Right lobe of liver (tissue), 6 donors: ENCODE measurements at regions not wholly inside any gene's neighbourhood (a gene's known extent, or its start where the extent isn't known, plus 50 kb on each side); places are given as distances from the start of the nearest gene placed in this dataset.

ENCODE experiments used
- ATAC-seq, 4 donors: fragments of 200-7000 bp; cut with Tn5 transposase; one replicate each; pipeline ENCODE4 v1.9.1; 2020; ENCODE audit warnings: mild to moderate bottlenecking in 4 of 4, moderate library complexity in 4 of 4
- DNase-seq, 3 donors: peaks; one replicate each; pipeline ENCODE4 v3.0.0-alpha.2; 2020
- H3K27ac ChIP-seq, 3 donors: fragments of 200-600 bp; one replicate each; pipeline ENCODE4 v1.8.0; 2022
- H3K27me3 ChIP-seq, 2 donors: fragments of 200-600 bp; one replicate each; pipeline ENCODE4 v1.8.0; 2022
- H3K36me3 ChIP-seq, 4 donors: fragments of 200-600 bp; sonication (generic) in 1 of 4; one replicate each; pipeline versions ENCODE4 v1.5.1 to v1.8.0; 2017 to 2022; ENCODE audit warnings: control low read depth in 1 of 4
- H3K4me1 ChIP-seq, 4 donors: fragments of 200-600 bp; sonication (generic) in 1 of 4; one replicate each; pipeline versions ENCODE4 v1.5.1 to v1.8.0; 2017 to 2022; ENCODE audit warnings: control low read depth in 1 of 4
- H3K4me3 ChIP-seq, 3 donors: fragments of 200-600 bp; one replicate each; pipeline ENCODE4 v1.8.0; 2022
- H3K9me3 ChIP-seq, 4 donors: fragments of 200-600 bp; sonication (generic) in 1 of 4; one replicate each; pipeline versions ENCODE4 v1.5.1 to v1.8.0; 2017 to 2022; ENCODE audit warnings: control low read depth in 1 of 4
- POLR2A ChIP-seq: fragments of 450-650 bp; IDR thresholded peaks from one replicate; pipeline ENCODE4 v1.6.1; 2017; ENCODE audit warnings: antibody characterized with exemption, mild to moderate bottlenecking
- WGBS: methylation state at CpG from one replicate; pipeline ENCODE4 v1.1.6; 2018; ENCODE audit warnings: low coverage, low lambda C conversion rate; ENCODE audit not compliant: insufficient coverage; ENCODE audit errors: missing lambda C conversion rate; 5-methylcytosine and 5-hydroxymethylcytosine counted together
- intact Hi-C, 2 donors: fragments of 100-400 bp; cut with DNase I; formaldehyde crosslinking; loops; one replicate each; pipeline versions ENCODE4 v1.11.2 to v1.14.1; 2022
- TF ChIP-seq, protein P1 (sequence below), 4 donors: fragments of 200-600 bp in 3 of 4; fragments of 450-650 bp in 1 of 4; IDR thresholded peaks; one replicate each; pipeline versions ENCODE4 v1.5.1 to v1.8.0; 2016 to 2022; ENCODE audit warnings: antibody characterized with exemption in 4 of 4, mild to moderate bottlenecking in 2 of 4
- donor health status: DM: no; HTN: yes; CAD: no.
- donor health status: DM: no; HTN: no; CAD: no.
- donor health status: DM: no; HTN: no; CAD: no.
- donor health status: DM: no; HTN: yes; CAD: no.
- donor health status: DM: no; HTN: yes; CAD: no.

- intact Hi-C loops = no loop called here
- Histone ChIP-seq H3K4me3 (no peak overlapping the region), H3K36me3 (no peaks in the 10 kb centered on the region), H3K27ac (no peak overlapping the region), H3K9me3 (no peaks in the 10 kb centered on the region), H3K4me1 (no peaks in the 10 kb centered on the region), H3K27me3 (no peaks in the 10 kb centered on the region)
- DNase-seq (no peak), ATAC-seq (no peak)
- no peak for TF ChIP-seq POLR2A
- TF ChIP-seq, protein P1, sequence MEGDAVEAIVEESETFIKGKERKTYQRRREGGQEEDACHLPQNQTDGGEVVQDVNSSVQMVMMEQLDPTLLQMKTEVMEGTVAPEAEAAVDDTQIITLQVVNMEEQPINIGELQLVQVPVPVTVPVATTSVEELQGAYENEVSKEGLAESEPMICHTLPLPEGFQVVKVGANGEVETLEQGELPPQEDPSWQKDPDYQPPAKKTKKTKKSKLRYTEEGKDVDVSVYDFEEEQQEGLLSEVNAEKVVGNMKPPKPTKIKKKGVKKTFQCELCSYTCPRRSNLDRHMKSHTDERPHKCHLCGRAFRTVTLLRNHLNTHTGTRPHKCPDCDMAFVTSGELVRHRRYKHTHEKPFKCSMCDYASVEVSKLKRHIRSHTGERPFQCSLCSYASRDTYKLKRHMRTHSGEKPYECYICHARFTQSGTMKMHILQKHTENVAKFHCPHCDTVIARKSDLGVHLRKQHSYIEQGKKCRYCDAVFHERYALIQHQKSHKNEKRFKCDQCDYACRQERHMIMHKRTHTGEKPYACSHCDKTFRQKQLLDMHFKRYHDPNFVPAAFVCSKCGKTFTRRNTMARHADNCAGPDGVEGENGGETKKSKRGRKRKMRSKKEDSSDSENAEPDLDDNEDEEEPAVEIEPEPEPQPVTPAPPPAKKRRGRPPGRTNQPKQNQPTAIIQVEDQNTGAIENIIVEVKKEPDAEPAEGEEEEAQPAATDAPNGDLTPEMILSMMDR (IDR thresholded peaks at IDR 0.05) = no peak
- 20% methylated on average over 2 of the region's 5 CpGs for WGBS
Measured at GRCh38 chr20:59385480-59385879, 85.1 kb downstream of the EDN3 start.

DNA sequence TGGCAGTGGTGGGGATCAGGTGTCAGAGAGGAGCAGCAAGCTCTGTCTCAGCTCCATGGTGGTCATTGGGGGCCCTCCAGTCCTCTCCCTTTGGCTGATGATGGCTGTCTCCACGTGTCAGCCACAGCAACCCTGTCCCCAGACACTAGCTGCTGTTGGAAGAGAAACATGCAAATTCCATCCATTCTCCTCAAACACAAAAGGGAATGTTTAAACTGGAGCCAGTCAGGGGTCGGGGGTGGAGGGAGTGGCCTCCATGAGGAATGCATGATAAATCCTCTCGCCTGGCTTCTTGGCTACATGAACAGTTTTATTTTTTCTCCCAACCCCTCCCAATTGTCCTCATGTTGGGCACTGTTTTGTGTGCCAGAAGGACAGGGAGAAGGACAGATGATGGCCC lies 86.4 kb downstream of the EDN3 start:
- H3K36me3 ChIP-seq = no peaks in the 10 kb centered on the region
- TF ChIP-seq POLR2A = no peak
- TF ChIP-seq, protein P1 (IDR thresholded peaks at IDR 0.05) = no peak
- ATAC-seq (no peak), DNase-seq (no peak)
- no peaks in the 10 kb centered on the region for H3K4me1 ChIP-seq
- intact Hi-C loops = no loop called here
- H3K27me3 ChIP-seq = no peaks in the 10 kb centered on the region
- WGBS = 27% methylated on average over 3 of the region's 3 CpGs
- no peak overlapping the region for H3K4me3 ChIP-seq
- no peak overlapping the region for H3K27ac ChIP-seq
- no peaks in the 10 kb centered on the region for H3K9me3 ChIP-seq

DNA sequence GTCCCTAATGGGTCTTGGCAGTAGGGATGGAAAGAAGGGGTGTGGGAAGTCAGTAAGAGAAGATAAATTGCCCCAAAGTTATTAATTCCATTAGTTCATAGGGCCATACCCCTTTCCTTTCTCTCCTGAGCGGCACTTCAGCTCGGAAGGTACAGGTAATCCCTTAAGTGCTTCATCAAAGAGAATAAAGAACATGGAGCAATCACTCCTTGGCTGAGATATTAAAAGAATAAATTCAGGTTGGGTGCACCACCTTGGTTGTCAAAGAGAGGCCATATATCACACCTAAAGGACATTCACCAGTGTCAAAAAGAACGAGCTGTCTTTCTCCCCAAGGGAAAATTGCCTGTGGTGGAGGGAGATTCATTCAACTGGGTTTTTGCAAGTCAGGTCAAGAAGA lies 87.5 kb downstream of the EDN3 start:
- ATAC-seq = no peak
- Histone ChIP-seq H3K27me3 (no peaks in the 10 kb centered on the region), H3K4me1 (no peaks in the 10 kb centered on the region), H3K4me3 (no peak overlapping the region), H3K36me3 (no peaks in the 10 kb centered on the region), H3K27ac (no peak overlapping the region), H3K9me3 (no peaks in the 10 kb centered on the region)
- WGBS = 81% methylated on average over 3 of the region's 3 CpGs
- DNase-seq = no peak
- TF ChIP-seq POLR2A = no peak
- TF ChIP-seq, protein P1 (IDR thresholded peaks at IDR 0.05) = no peak
- intact Hi-C loops = no loop called here

GRCh38 chr20:59388402-59388801 lies 88.0 kb downstream of the EDN3 start:
- H3K4me3 ChIP-seq = no peak overlapping the region
- DNase-seq (no peak), ATAC-seq (no peak)
- 83% methylated on average over 2 of the region's 4 CpGs for WGBS
- no peaks in the 10 kb centered on the region for H3K27me3 ChIP-seq
- H3K4me1 ChIP-seq = no peaks in the 10 kb centered on the region
- TF ChIP-seq POLR2A = no peak
- TF ChIP-seq, protein P1 (IDR thresholded peaks at IDR 0.05) = no peak
- intact Hi-C loops = no loop called here
- no peaks in the 10 kb centered on the region for H3K9me3 ChIP-seq
- no peaks in the 10 kb centered on the region for H3K36me3 ChIP-seq
- no peak overlapping the region for H3K27ac ChIP-seq

DNA sequence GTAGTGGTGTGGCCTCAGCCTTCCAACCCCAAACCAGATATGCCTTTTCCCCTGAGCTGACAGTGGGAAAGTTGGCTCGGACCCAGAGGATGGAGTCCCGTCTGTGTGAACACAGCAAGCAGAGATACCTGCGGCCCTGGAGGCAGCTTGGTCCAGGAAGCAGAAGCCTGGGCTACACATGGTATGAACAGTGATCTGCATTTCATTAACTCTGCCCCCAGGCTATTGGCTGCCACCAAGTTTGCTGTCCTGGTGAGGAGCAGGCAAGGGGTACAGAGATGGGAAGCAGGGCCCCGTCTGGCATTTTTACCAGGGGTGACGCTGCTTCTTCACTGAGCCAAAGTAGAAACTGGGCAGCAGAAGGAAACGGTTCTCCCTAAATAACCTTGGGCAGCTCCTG lies 90.0 kb downstream of the EDN3 start:
- H3K27me3 ChIP-seq = no peaks in the 10 kb centered on the region
- no CpG with 5 or more reads among the region's 6 CpGs for WGBS
- no peaks in the 10 kb centered on the region for H3K4me1 ChIP-seq
- no peak for ATAC-seq
- no peak overlapping the region for H3K4me3 ChIP-seq
- intact Hi-C loops = no loop called here
- no peaks in the 10 kb centered on the region for H3K9me3 ChIP-seq
- H3K27ac ChIP-seq = no peak overlapping the region
- no peaks in the 10 kb centered on the region for H3K36me3 ChIP-seq
- DNase-seq = no peak
- TF ChIP-seq, protein P1 (IDR thresholded peaks at IDR 0.05) = no peak
- no peak for TF ChIP-seq POLR2A
